A172 (cell line): ENCODE measurements at regions not wholly inside any gene's neighbourhood (a gene's known extent, or its start where the extent isn't known, plus 50 kb on each side); places are given as distances from the start of the nearest gene placed in this dataset.
"Not testable (repeated sequence)": the region's sequence is repeated elsewhere in the genome, so short reads cannot be mapped to it uniquely, and the experiment has no call there.

Experiments used
- DNase-seq: peaks from one replicate; pipeline ENCODE4 v3.0.0-alpha.2; 2015; ENCODE audit warnings: low spot score

- no peak for DNase-seq
Observed at GRCh38 chr12:73187765-73188164, 915.6 kb downstream of the TRHDE start.

GRCh38 chr12:73210548-73211204, 938.5 kb downstream of the TRHDE start:
- DNase-seq = no peak

- no peak for DNase-seq
Observed at GRCh38 chr12:73220951-73221350, 948.8 kb downstream of the TRHDE start.

GRCh38 chr12:73221398-73221797, 949.2 kb downstream of the TRHDE start:
- no peak for DNase-seq

GRCh38 chr12:73221836-73222235, 949.7 kb downstream of the TRHDE start:
- no peak for DNase-seq

GRCh38 chr12:73225371-73225937, 953.3 kb downstream of the TRHDE start:
- no peak for DNase-seq

- DNase-seq = no peak
Observed at GRCh38 chr12:73225941-73226340, 953.8 kb downstream of the TRHDE start.

- DNase-seq = no peak
Observed at GRCh38 chr12:73226593-73226992, 954.4 kb downstream of the TRHDE start.

- not testable (repeated sequence) for DNase-seq
Observed at GRCh38 chr12:73228828-73229227, 956.7 kb downstream of the TRHDE start.

GRCh38 chr12:73235387-73235786, 963.2 kb downstream of the TRHDE start:
- DNase-seq = no peak

- no peak for DNase-seq
Observed at GRCh38 chr12:73240110-73240509, 967.9 kb downstream of the TRHDE start.

GRCh38 chr12:73262788-73263381, 990.7 kb downstream of the TRHDE start:
- DNase-seq = no peak

GRCh38 chr12:73266206-73266605, 994.0 kb downstream of the TRHDE start:
- no peak for DNase-seq

- peak; percentile 3 for DNase-seq
Observed at GRCh38 chr12:73274976-73275375, 1002.8 kb downstream of the TRHDE start.

- DNase-seq = no peak
Observed at GRCh38 chr12:73277971-73278370, 1005.8 kb downstream of the TRHDE start.

GRCh38 chr12:73301530-73301929, 1029.4 kb downstream of the TRHDE start:
- DNase-seq = no peak

GRCh38 chr12:73307260-73307659, 1035.1 kb downstream of the TRHDE start:
- DNase-seq = no peak

- DNase-seq = peak; percentile 0
Observed at GRCh38 chr12:73308079-73308478, 1035.9 kb downstream of the TRHDE start.

- DNase-seq = peak; percentile 41
Observed at GRCh38 chr12:73308747-73309146, 1036.6 kb downstream of the TRHDE start.

- DNase-seq = no peak
Observed at GRCh38 chr12:73321319-73321718, 1049.1 kb downstream of the TRHDE start.

- DNase-seq = no peak
Observed at GRCh38 chr12:73321776-73322175, 1049.6 kb downstream of the TRHDE start.

- no peak for DNase-seq
Observed at GRCh38 chr12:73330584-73331351, 1058.6 kb downstream of the TRHDE start.
